Adrenal gland (tissue), 5 donors: ENCODE measurements at regions not wholly inside any gene's neighbourhood (a gene's known extent, or its start where the extent isn't known, plus 50 kb on each side); places are given as distances from the start of the nearest gene placed in this dataset.

Source experiments
- POLR2A ChIP-seq, 2 donors: fragments of 450-650 bp; IDR thresholded peaks; one replicate each; pipeline ENCODE4 v1.6.1; 2017; ENCODE audit warnings: antibody characterized with exemption in 2 of 2, mild to moderate bottlenecking in 2 of 2, moderate library complexity in 1 of 2
- TF ChIP-seq, protein P1 (sequence below), 6 experiments: fragments of 450-650 bp in 4 of 6; fragments of 200-600 bp in 2 of 6; sonication (generic) in 1 of 6; IDR thresholded peaks; 1 replicate in 5 of 6; 2 replicates in 1 of 6; pipeline versions ENCODE4 v1.5.1 to v1.8.0; 2016 to 2021; ENCODE audit warnings: antibody characterized with exemption in 6 of 6, mild to moderate bottlenecking in 2 of 6, moderate library complexity in 1 of 6
- donor health status: DM: no; HTN: no; CAD: no.

DNA sequence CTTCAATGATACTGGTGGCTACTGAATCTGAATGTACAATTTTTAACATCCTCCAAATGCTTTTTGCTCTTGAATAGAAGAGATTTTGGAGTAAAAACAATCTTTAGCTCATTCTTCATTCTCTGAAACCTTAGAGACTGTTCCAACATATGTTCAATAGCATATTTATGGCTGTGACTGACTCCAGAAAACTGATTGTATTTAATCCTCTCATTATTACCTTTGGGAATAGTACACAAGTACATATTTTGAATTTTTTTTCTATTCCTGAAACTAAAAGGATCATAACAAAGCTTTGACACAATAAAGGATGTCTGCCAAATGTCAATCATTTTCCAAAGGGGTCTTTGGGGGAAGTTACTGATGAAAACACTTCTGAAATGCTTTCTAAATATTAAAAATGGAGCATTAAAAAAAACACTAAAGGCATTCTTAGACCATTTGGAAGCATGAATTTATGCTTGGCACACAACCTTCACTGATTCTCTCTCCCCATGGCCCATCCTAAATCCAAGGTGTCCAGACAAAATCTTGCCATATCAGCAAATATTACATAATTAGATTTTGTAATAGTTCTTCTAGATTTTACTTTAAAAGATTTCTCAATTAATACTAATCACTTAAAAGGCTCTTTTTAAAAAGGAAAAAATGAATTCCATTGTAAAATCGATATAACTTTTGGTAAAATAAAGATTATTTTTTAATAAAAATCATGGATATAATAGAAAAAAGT is 936.8 kb downstream of the EPHA3 start:
- TF ChIP-seq POLR2A (IDR thresholded peaks at IDR 0.05), result no peak
- TF ChIP-seq, protein P1, sequence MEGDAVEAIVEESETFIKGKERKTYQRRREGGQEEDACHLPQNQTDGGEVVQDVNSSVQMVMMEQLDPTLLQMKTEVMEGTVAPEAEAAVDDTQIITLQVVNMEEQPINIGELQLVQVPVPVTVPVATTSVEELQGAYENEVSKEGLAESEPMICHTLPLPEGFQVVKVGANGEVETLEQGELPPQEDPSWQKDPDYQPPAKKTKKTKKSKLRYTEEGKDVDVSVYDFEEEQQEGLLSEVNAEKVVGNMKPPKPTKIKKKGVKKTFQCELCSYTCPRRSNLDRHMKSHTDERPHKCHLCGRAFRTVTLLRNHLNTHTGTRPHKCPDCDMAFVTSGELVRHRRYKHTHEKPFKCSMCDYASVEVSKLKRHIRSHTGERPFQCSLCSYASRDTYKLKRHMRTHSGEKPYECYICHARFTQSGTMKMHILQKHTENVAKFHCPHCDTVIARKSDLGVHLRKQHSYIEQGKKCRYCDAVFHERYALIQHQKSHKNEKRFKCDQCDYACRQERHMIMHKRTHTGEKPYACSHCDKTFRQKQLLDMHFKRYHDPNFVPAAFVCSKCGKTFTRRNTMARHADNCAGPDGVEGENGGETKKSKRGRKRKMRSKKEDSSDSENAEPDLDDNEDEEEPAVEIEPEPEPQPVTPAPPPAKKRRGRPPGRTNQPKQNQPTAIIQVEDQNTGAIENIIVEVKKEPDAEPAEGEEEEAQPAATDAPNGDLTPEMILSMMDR (IDR thresholded peaks at IDR 0.05), result no peak
